HCT116 (cell line): ENCODE measurements at regions not wholly inside any gene's neighbourhood (a gene's known extent, or its start where the extent isn't known, plus 50 kb on each side); places are given as distances from the start of the nearest gene placed in this dataset.
A peak's percentile ranks its signal among the peaks of the same experiment; 100 is the strongest.
"Not testable (repeated sequence)": the region's sequence is repeated elsewhere in the genome, so short reads cannot be mapped to it uniquely, and the experiment has no call there.

ENCODE experiments used
- ATAC-seq: fragments of 200-7000 bp; cut with Tn5 transposase; 2 replicates; pipeline ENCODE4 v1.9.1; 2020; ENCODE audit warnings: mild to moderate bottlenecking, moderate library complexity
- BruUV-seq: library from RNA; stranded (reverse); fragments of 400-500 nt; replicated peaks from 2 replicates; lab custom pipeline; 2021; lab: Mats Ljungman, UMichigan
- CTCF ChIA-PET: fragments of 300-600 bp; sonication (Branson Sonifier 250); formaldehyde crosslinking; loops from one replicate; lab custom pipeline; 2021; ENCODE audit warnings: antibody characterized with exemption; lab: Charles Lee
- POLR2A ChIA-PET: fragments of 300-600, 350-600 bp; sonication (Branson Sonifier 250); formaldehyde crosslinking; loops from one replicate; lab custom pipeline; 2021; ENCODE audit warnings: antibody characterized with exemption; lab: Charles Lee
- RAD21 ChIA-PET, 2 experiments: fragments of 300-600 bp; sonication (Branson Sonifier 250); formaldehyde crosslinking; loops; one replicate each; lab custom pipeline; 2023; ENCODE audit warnings: low total read pairs in 2 of 2; ENCODE audit not compliant: uncharacterized antibody in 2 of 2, unreplicated experiment in 2 of 2, low non-redundant PET in 1 of 2; lab: Charles Lee
- DNase-seq: peaks from one replicate; pipeline ENCODE4 v3.0.0-alpha.2; 2010; ENCODE audit warnings: low read depth, low spot score
- H2AFZ ChIP-seq: fragments of 200-600 bp; shearing (Covaris generic), sonication (generic); 2 replicates; pipeline ENCODE4 v1.6.1; 2017; ENCODE audit warnings: low read depth, mixed run types, mixed read lengths, antibody characterized with exemption, low read length; ENCODE audit not compliant: poor library complexity, severe bottlenecking
- H3K27ac ChIP-seq: 2 replicates; pipeline ENCODE4 v1.5.1; 2012; ENCODE audit warnings: low read depth, low read length
- H3K27me3 ChIP-seq: fragments of 200-600 bp; sonication (generic); 2 replicates; pipeline ENCODE4 v1.6.1; 2016; ENCODE audit warnings: mixed run types, low read length, mixed read lengths; ENCODE audit not compliant: insufficient read depth
- H3K36me3 ChIP-seq, 2 experiments: fragments of 200-500 bp in 1 of 2; fragments of 200-600 bp in 1 of 2; sonication (Bioruptor generic) in 1 of 2; sonication (generic) in 1 of 2; 2 replicates each; pipeline versions ENCODE4 v1.5.1 to v1.6.1; 2014 to 2016; ENCODE audit warnings: low read length in 2 of 2, inconsistent platforms in 1 of 2, mixed read lengths in 1 of 2, mixed run types in 1 of 2; ENCODE audit not compliant: insufficient read depth in 2 of 2, control insufficient read depth in 1 of 2
- H3K4me1 ChIP-seq, 2 experiments: fragments of 200-600 bp in 1 of 2; sonication (generic) in 1 of 2; 2 replicates each; pipeline versions ENCODE4 v1.5.1 to v1.6.1; 2012 to 2017; ENCODE audit warnings: low read length in 2 of 2, inconsistent platforms in 1 of 2, mild to moderate bottlenecking in 1 of 2, mixed read lengths in 1 of 2, mixed run types in 1 of 2, moderate library complexity in 1 of 2; ENCODE audit not compliant: insufficient read depth in 2 of 2, control insufficient read depth in 1 of 2
- H3K4me2 ChIP-seq: fragments of 200-600 bp; sonication (generic); 2 replicates; pipeline ENCODE4 v1.6.1; 2017; ENCODE audit warnings: mixed run types, low read length, mixed read lengths
- H3K4me3 ChIP-seq, 2 experiments: fragments of 200-600 bp in 1 of 2; sonication (generic) in 1 of 2; replicated peaks in 1 of 2; 2 replicates each; pipeline ENCODE4 v1.5.1; 2011 to 2016; ENCODE audit warnings: low read length in 2 of 2, control low read depth in 1 of 2, low read depth in 1 of 2, mild to moderate bottlenecking in 1 of 2, mixed read lengths in 1 of 2, mixed run types in 1 of 2
- H3K79me2 ChIP-seq: fragments of 200-600 bp; sonication (generic); 2 replicates; pipeline ENCODE4 v1.6.1; 2017; ENCODE audit warnings: mild to moderate bottlenecking, mixed run types, low read length, moderate library complexity, mixed read lengths; ENCODE audit not compliant: insufficient read depth
- H3K9ac ChIP-seq: fragments of 200-600 bp; sonication (generic); 2 replicates; pipeline ENCODE4 v1.6.1; 2016; ENCODE audit warnings: low read length, mixed read lengths
- H3K9me2 ChIP-seq: fragments of 200-600 bp; sonication (generic), shearing (Covaris generic); 2 replicates; pipeline ENCODE4 v1.6.1; 2017; ENCODE audit warnings: mixed run types, mild to moderate bottlenecking, moderate library complexity; ENCODE audit not compliant: insufficient read depth
- H3K9me3 ChIP-seq, 2 experiments: fragments of 200-500 bp in 1 of 2; fragments of 200-600 bp in 1 of 2; sonication (Bioruptor generic) in 1 of 2; sonication (generic) in 1 of 2; 2 replicates each; pipeline ENCODE4 v1.6.1; 2014 to 2017; ENCODE audit warnings: low read length in 2 of 2, mixed read lengths in 2 of 2, inconsistent platforms in 1 of 2, low read depth in 1 of 2, mild to moderate bottlenecking in 1 of 2, mixed run types in 1 of 2, moderate library complexity in 1 of 2; ENCODE audit not compliant: control insufficient read depth in 1 of 2, insufficient read depth in 1 of 2
- H4K20me1 ChIP-seq: fragments of 200-600 bp; sonication (generic), shearing (Covaris generic); 2 replicates; pipeline ENCODE4 v1.6.1; 2017; ENCODE audit warnings: mixed run types, mild to moderate bottlenecking, moderate library complexity; ENCODE audit not compliant: insufficient read depth
- CBX3 ChIP-seq: IDR thresholded peaks from 2 replicates; pipeline ENCODE4 v1.6.1; 2012; ENCODE audit warnings: low read depth
- CEBPB ChIP-seq: IDR thresholded peaks from 2 replicates; pipeline ENCODE4 v1.6.1; 2012; ENCODE audit warnings: low read depth
- JUND ChIP-seq: IDR thresholded peaks from 2 replicates; pipeline ENCODE4 v1.6.1; 2012
- SIN3A ChIP-seq: IDR thresholded peaks from 2 replicates; pipeline ENCODE4 v1.6.1; 2012; ENCODE audit warnings: low read depth
- intact Hi-C: fragments of 100-400 bp; cut with micrococcal nuclease; formaldehyde crosslinking; loops from 2 replicates; pipeline ENCODE4 v1.10.0; 2022
- TF ChIP-seq, protein P1 (sequence below): IDR thresholded peaks from 2 replicates; pipeline ENCODE4 v1.6.1; 2011; ENCODE audit warnings: mild to moderate bottlenecking, low read length, moderate library complexity; ENCODE audit not compliant: insufficient replicate concordance; ENCODE audit errors: extremely low read depth

DNA sequence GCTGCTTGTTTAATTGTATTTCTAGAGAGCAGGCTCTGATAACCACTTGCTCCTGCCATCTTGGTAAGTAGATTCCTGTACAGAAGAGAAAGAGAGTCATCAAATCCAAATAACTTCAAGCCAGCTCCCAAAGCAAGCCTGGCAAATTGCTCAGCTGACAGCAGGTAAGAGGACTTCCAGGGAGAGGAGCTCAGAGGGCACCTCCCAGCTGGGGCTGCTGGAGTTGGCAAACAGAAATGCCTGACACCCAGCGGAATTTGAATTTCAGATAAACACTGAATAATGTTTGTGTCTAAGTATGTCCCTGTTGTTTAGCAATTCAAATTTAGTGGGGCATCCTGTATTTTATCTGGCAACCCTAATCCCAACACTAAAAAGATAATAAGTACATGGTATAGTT, 86.2 kb downstream of the MYL12B start (continued):
- TF ChIP-seq, protein P1, sequence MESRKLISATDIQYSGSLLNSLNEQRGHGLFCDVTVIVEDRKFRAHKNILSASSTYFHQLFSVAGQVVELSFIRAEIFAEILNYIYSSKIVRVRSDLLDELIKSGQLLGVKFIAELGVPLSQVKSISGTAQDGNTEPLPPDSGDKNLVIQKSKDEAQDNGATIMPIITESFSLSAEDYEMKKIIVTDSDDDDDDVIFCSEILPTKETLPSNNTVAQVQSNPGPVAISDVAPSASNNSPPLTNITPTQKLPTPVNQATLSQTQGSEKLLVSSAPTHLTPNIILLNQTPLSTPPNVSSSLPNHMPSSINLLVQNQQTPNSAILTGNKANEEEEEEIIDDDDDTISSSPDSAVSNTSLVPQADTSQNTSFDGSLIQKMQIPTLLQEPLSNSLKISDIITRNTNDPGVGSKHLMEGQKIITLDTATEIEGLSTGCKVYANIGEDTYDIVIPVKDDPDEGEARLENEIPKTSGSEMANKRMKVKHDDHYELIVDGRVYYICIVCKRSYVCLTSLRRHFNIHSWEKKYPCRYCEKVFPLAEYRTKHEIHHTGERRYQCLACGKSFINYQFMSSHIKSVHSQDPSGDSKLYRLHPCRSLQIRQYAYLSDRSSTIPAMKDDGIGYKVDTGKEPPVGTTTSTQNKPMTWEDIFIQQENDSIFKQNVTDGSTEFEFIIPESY, result no peak

DNA sequence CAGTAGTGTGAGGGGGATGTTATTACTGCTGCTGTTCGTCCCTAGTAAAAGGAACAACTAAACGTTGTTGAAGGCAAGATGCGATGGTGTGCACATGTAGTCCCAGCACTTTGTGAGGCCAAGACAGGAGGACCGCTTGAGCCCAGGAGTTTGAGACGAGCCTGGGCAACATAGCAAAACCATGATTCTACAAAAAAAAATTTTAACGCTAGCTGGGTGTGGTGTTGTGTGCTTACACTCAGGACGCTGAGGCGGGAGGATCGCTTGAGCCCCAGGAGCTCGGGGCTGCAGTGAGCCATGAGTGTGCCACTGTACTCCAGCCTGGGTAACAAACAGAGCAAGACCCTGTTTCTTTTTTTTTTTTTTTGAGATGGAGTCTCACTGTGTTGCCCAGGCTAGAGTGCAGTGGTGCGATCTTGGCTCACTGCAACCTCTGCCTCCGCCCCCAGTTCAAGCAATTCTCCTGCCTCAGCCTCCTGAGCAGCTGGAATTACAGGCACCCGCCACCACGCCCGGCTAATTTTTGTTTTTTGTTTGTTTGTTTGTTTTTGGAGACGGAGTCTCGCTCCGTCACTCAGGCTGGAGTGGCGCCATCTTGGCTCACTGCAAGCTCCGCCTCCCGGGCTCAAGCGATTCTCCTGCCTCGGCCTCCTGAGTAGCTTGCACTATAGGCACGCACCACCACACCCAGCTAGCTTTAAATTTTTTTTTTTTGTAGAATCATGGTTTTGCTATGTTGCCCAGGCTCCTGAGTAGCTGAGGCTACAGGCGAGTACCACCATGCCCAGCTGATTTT, 87.3 kb downstream of the MYL12B start:
- H3K36me3 ChIP-seq, H2AFZ ChIP-seq, ATAC-seq, DNase-seq, RAD21 ChIA-PET, CTCF ChIA-PET, H3K27me3 ChIP-seq, H3K4me2 ChIP-seq, BruUV-seq, H3K9me3 ChIP-seq, H4K20me1 ChIP-seq, intact Hi-C loops, H3K4me3 ChIP-seq, H3K9ac ChIP-seq, H3K79me2 ChIP-seq, H3K9me2 ChIP-seq, POLR2A ChIA-PET, H3K27ac ChIP-seq: not testable (repeated sequence)
- H3K4me1 ChIP-seq, result peaks cover 20 to 21% of the 10 kb centered on the region in 2 experiments

DNA sequence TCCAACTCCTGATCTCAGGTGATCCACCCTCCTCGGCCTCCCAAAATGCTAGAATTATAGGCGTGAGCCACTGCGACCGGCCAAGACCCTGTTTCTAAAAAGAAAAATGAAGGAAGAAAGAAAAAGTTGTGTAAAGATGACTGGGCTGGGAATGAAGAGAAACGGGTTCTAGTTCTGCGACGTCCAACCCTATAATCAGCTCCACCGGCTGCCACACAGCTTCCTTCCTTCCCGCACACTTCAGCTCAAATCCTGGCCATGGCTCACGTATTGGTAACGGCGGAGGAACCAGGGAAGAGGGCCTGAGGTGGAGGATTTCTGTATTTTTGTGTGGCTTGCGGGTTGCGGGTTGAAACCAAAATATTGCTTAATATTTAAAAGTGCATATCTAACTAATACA, 88.1 kb downstream of the MYL12B start:
- peak overlapping the region; percentile 54; the same call in 1 of the 2 replicates for H3K4me2 ChIP-seq
- ChIA-PET RAD21 (no interaction called here), POLR2A (interaction anchor here (0.6 to 1.0 kb wide), 2 partner anchors 53 to 111 kb away, joined by 3 to 4 read pairs; no protein-coding TSS in a partner anchor), CTCF (interaction anchor here (1.1 kb wide), 1 partner anchor 27 kb away, joined by 6 read pairs; no protein-coding TSS in a partner anchor)
- no peak overlapping the region for H3K4me3 ChIP-seq
- intact Hi-C loops, result no loop called here
- no peak for ATAC-seq
- H3K9me2 ChIP-seq, result no peaks in the 10 kb centered on the region
- no TSS peak for BruUV-seq
- H3K27ac ChIP-seq, result peak overlapping the region; percentile 82
- H3K27me3 ChIP-seq, result no peaks in the 10 kb centered on the region
- no peaks in the 10 kb centered on the region for H3K79me2 ChIP-seq
- H4K20me1 ChIP-seq, result no peaks in the 10 kb centered on the region
- H3K9ac ChIP-seq, result no peak overlapping the region
- peak overlapping the region; percentile 70 for H2AFZ ChIP-seq
- H3K4me1 ChIP-seq, result peaks cover 20 to 21% of the 10 kb centered on the region in 2 experiments
- H3K9me3 ChIP-seq, result no peaks in the 10 kb centered on the region
- no peaks in the 10 kb centered on the region for H3K36me3 ChIP-seq
- TF ChIP-seq CEBPB (no peak), JUND (no peak), SIN3A (no peak), CBX3 (no peak)
- no peak for DNase-seq
